Limb (tissue), 2 donors: ENCODE measurements at regions not wholly inside any gene's neighbourhood (a gene's known extent, or its start where the extent isn't known, plus 50 kb on each side); places are given as distances from the start of the nearest gene placed in this dataset.

Experiments used
- DNase-seq, 2 donors: peaks; one replicate each; pipeline ENCODE4 v3.0.0-alpha.2; 2016; ENCODE audit errors: extremely low spot score in 2 of 2

DNA sequence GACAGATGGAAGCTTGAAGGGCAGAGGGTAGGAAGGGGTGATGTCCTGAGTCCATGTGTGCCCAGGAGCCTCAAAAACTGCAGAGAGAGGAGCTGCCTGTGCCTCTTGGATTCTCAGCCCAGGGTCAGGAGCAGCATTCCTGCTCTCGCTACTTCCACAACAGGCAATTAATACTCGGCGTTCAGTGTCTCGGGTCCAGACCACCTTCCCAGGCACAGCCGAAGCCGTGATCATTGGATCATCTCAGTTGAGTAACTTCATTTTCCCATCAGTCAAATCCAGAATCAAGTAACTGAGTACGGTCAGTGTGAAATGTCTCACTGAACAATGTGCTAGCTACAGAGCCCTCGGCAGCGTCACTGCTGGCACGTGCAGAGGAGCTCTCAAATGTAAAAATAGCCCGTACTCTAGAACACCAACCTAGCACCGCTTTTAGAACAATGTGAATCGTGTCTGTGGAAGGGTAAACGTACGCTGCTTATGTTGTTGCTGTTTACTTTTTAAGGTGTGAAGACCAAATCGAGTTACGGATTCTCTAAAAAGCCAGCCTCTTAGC, 63.5 kb upstream of the IRX4 start:
- DNase-seq = no peak

DNA sequence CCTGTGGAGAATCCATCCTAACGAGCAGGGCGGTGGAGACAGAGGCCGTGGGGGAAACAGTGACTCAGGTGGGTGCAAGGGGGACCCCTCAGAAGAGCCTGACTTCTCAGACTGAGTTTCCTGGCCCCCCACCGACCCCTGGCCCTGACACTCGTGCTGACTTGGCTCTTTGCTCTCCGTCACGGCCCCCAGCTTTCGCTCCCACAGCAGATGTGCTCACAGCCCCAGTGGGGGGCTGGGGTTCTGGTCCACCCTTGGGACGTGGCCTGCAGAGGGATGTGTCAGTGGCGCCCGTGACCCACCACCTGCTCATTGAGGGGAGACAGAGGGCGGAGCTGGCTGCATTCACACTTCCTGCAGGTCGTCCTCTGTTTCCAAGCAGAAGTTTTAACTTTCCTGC, 62.9 kb upstream of the IRX4 start:
- DNase-seq = no peak

DNA sequence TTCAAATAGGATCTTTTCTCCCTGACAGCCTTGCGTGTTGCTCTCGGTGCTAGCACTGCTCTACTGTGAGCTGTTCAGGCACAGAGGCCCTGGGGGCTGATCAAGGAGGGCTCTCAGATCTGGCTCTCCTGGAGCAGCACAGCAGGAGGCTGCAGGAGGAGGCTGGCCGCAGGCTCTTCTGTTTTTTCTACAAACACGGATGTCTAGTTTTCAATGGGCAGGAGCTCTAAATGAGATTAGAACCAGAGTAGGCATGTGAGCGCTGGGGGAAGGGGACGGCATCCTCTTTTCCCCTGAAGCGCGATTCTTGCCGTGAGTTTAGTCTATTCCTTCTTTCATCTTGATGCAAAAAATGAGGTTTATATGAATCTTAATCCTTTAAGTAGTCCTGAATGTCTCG, 61.7 kb upstream of the IRX4 start:
- DNase-seq = no peak

DNA sequence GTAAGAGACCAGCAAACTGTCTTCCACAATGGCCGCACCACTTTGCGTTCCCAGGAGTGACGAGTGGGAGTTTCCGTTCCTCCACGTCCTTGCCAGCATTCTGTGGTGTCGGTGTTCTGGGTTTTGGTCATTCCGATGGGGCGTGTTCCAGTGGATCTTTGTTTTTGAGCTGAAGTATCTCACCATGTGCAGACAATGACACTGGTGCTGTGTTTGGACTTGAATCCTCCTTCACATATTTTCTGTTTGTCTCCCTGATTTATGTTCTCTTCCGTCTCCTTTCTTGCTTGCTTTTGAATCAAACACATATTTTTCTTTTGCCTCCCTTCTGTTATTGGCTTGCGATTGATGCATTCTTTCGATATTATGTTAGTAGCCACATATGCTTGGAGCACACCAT, 60.8 kb upstream of the IRX4 start:
- DNase-seq = no peak

DNA sequence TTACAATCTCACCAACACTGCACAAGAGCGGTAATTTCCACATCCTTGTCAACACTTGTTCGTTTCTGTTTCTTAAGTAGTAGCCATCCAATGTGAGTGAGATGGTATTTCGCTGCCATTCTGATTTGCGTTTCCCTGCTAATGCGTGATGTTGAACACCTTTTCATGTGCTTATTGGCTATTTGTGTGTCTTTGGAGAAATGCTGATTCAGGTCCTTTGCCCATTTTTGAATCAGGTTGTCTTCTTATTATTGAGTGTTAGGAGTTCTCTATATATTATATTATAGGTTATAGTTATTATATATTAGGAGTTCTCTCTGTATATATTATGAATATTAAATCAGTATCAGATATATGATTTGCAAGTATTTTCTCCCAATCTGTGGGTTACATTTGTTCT, 59.9 kb upstream of the IRX4 start:
- no peak for DNase-seq

DNA sequence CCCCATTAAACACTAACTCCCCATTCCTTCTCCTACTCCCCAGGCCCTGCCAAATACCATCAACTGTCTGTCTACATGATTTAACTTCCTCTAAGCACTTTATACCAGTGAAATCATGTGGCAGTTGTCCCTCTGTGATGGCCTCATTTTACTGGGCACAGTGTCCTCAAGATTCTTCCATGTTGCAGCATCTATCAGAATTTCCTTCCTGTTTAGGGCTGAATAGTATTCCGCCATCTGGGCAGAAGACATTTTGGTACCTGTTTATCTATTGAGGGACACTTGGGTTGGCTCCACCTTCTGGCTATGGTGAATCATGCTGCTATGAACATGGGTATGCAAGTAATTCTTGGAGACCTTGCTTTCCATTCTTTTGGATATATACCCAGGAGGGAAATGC, 59.4 kb upstream of the IRX4 start:
- DNase-seq = no peak

DNA sequence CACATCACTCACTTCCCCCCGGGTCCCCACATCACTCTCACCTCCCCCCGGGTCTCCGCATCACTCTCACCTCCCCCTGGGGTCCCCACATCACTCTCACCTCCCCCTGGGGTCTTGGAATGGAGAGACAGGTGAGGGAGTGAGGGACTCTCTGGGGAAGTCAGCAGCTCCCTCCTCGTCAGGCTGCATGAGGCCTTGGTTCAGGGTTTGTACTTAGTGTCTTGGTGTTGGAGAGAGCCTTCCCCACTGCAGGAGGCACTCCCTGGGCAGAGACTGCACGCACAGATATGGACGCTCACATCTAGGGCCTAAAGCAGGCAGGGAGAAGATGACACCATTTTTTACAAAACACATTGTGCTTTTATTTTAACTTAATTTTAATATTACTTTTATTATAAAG, 56.5 kb upstream of the IRX4 start:
- DNase-seq = no peak

DNA sequence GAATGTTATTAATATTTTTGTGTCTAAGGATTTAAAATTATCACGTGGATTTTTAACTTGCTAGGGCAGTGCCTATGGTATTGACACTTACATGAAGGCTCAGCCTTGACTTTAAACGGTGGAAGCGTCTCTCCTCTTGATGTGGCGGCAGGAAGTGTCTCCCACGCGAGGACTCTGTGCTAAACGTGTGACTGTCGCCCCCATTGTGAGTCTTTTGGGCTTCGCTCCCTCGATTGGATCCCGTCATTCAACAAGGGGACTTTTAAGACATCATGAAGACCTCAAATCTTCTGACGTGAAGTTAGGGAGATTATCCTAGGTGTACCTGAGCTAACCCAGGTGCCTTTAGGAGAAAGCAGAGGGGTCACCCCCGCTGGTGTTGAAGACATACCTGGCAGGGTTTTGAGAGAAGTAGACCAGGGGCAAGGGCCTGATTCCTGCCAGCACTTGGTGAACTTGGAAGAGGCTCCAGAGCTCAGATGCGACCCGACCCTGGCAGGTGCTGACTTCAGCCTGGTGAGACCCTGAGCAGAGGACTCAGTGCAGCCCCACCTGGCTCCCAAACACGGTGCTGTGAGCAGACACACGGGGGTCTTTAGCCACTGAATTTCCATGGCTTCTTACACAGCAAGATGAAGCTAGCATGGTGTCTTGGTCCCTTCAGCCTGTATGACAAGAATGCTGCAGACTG, 55.7 kb upstream of the IRX4 start:
- no peak for DNase-seq

DNA sequence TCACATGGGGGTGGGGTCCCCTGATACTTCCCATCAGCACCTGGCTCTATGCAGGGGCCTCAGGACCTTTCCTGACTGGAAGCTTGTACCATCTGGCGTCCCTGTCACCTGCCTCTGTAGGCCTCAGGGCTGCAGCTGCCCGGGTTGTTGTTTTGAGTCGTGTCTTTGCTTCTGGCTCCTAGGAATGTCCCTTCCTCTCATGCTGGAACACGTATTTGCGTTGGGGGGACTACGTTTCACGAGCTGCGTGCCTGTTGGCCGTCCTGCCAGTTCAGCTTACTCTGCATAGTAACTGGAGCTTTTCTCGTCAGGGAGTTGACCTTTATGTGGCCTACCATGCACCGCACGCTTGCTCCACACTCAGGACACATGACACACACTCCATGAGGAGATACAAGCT, 54.9 kb upstream of the IRX4 start:
- no peak for DNase-seq

DNA sequence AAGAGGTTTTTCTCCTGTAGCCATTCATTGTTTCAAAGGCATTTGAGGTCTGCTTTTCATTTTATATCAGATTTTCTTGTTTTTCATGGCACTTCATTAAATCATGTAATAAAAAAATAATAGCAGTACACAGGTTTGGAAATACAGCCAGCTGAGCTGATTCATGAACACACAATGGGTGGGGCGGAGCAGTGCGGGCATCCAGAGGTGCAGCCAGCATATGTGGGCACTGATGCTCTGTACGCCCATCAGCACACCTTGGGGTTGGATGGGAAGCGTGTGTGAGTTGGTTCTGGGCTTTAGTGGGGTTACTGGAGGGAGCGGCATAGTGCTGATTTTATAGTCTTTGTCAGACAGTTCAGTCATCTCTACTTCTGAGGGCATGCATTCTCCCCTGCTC, 54.2 kb upstream of the IRX4 start:
- DNase-seq = no peak

DNA sequence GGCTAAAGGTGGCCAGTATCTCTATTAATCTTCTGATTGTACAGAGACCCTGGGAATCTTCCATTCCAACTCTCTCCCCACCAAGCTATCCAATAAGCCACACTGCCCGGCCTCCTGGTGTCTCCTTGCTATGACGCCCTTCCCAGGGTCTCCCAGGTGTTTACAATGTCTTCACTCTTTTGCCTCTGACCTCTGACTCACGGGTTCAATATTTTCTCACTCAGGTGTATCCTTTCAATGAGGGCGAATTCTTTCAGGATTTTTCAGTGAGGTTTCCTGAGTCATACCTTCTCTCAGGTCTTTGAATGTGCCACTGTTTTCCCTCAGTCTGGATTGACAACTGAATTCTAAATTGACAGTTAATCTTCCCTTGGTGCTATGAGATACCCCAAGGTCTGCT, 53.7 kb upstream of the IRX4 start:
- DNase-seq = no peak

DNA sequence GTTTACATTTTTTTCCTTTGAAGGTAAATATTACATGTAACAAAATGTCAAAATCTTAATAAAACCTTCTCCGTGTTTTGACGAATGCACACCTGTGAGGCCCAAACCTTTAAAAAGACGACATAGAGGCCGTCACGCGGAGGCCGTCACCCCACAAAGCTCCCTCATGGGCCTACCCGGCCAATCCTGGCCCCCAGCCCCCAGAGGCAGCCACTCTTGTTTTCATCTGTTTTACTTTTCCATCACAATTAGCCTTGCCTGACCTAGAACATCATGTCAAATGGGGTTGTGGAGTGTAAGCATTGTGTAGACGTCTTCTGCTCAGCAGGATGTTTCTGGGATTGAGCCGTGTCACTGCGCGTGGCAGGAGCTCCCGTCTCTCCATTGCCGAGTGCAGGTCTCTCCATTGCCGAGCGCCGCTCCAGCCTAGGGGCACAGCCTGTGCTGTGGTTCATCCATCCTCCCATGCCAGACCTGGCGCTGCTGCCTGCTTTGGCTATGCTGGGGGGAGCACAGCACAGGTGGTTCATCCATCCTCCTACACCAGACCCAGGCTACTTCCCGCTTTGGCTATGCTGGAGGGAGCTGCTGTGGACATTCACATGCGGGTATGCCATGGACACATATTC, 52.2 kb upstream of the IRX4 start:
- no peak for DNase-seq

DNA sequence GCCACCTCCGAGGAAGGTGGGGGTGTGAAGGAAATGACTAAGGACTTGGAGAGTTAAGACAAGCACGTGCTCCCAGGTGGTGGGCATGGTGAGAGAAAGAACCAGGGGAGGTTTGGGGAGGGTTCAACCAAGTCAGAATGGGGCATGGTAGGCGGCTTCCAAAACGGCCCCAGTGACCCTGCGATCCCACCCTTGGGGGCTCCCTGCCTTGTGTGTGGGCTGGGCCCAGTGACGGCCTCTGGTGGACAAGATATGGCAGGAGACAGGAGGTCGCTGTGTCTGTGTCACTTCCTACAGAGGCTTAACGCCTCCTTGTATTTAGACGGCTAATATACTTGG, 51.3 kb upstream of the IRX4 start:
- no peak for DNase-seq

DNA sequence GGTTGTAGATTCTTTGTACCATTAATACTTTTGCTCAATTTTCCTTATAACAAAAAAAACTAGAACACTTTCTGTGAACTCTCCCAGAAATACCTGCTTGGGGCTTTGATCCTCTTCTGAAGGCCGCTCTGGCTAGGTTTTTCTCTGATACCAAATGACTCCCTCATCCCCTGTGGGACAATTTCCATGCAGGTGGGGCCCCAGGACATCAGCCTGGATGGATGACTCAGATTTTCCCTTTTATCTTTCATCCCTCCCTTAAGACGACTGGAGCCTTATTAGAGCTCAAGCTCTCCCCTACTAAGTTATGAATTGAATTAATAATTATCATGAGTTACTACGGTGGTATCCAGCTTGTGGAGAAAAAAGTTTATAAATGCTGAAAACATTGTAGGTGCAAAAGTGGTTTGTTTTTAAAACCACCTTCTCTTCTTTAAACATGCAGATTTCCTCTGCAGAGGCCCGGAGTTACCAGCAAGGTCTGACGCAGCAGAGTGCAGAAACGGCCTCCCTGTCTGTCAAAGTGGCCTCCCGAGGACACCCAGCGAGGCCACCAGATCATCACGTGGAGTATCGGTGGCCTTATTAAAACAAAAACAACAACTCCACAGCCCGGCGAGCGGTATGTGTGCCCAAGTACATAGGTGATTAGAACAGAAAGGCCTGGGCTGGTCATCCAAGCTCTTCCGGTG, 50.8 kb upstream of the IRX4 start:
- no peak for DNase-seq
